BLaER1 treated with 17β-estradiol and CSF1 and Interleukin-3, amounts not matched to agents 10 nM and 100 nM (cell line): ENCODE measurements at regions not wholly inside any gene's neighbourhood (a gene's known extent, or its start where the extent isn't known, plus 50 kb on each side); places are given as distances from the start of the nearest gene placed in this dataset.
A peak's percentile ranks its signal among the peaks of the same experiment; 100 is the strongest.
"Not testable (repeated sequence)": the region's sequence is repeated elsewhere in the genome, so short reads cannot be mapped to it uniquely, and the experiment has no call there.

Source experiments
- H3K27ac ChIP-seq, 11 experiments: shearing (Covaris generic); formaldehyde crosslinking; 2 replicates each; pipeline ENCODE4 v1.8.1; 2022
- H3K27me3 ChIP-seq, 11 experiments: shearing (Covaris generic); formaldehyde crosslinking; 2 replicates each; pipeline ENCODE4 v1.8.1; 2022
- H3K36me3 ChIP-seq, 11 experiments: shearing (Covaris generic); formaldehyde crosslinking; 2 replicates each; pipeline ENCODE4 v1.8.1; 2022
- H3K4me1 ChIP-seq, 10 experiments: shearing (Covaris generic); formaldehyde crosslinking; 2 replicates each; pipeline ENCODE4 v1.8.1; 2022
- H3K4me2 ChIP-seq, 11 experiments: shearing (Covaris generic); formaldehyde crosslinking; 2 replicates each; pipeline ENCODE4 v1.8.1; 2022
- H3K4me3 ChIP-seq, 10 experiments: shearing (Covaris generic); formaldehyde crosslinking; 2 replicates each; pipeline ENCODE4 v1.8.1; 2022
- H3K9ac ChIP-seq, 11 experiments: shearing (Covaris generic); formaldehyde crosslinking; 2 replicates each; pipeline ENCODE4 v1.8.1; 2022
- H3K9me3 ChIP-seq, 11 experiments: shearing (Covaris generic); formaldehyde crosslinking; replicated peaks in 1 of 11; 2 replicates each; pipeline ENCODE4 v1.8.1; 2022
- H4K20me1 ChIP-seq, 11 experiments: shearing (Covaris generic); formaldehyde crosslinking; 2 replicates each; pipeline ENCODE4 v1.8.1; 2022
- Cebpa-rat ChIP-seq, 11 experiments: shearing (Covaris generic); IDR thresholded peaks; 2 replicates each; pipeline ENCODE4 v1.8.1; 2022

GRCh38 chr14:52131640-52132320 is 62.9 kb upstream of the NID2 start:
- H3K36me3 ChIP-seq = no peaks in the 10 kb centered on the region
- no peaks in the 10 kb centered on the region for H4K20me1 ChIP-seq
- peak overlapping the region; percentile 20 to 69 (median 45); a peak in 18 of 22 replicates for H3K4me2 ChIP-seq
- H3K9me3 ChIP-seq = peaks cover 26 to 42% (median 32%) of the 10 kb centered on the region in 11 experiments
- TF ChIP-seq Cebpa-rat (IDR thresholded peaks at IDR 0.05) = no peak
- H3K27me3 ChIP-seq = no peaks in the 10 kb centered on the region
- peaks cover 6 to 20% (median 11%) of the 10 kb centered on the region in 10 experiments; a peak in 18 of 20 replicates for H3K4me1 ChIP-seq
- H3K27ac ChIP-seq = peak overlapping the region in 1 of 11 experiments; percentile 1; a peak in 1 of 22 replicates
- H3K9ac ChIP-seq = no peak overlapping the region
- no peak overlapping the region for H3K4me3 ChIP-seq

GRCh38 chr14:52129721-52130120 is 60.9 kb upstream of the NID2 start:
- H4K20me1 ChIP-seq = no peaks in the 10 kb centered on the region
- no peaks in the 10 kb centered on the region for H3K27me3 ChIP-seq
- no peak overlapping the region for H3K4me2 ChIP-seq
- H3K27ac ChIP-seq = no peak overlapping the region
- no peaks in the 10 kb centered on the region for H3K36me3 ChIP-seq
- TF ChIP-seq Cebpa-rat (IDR thresholded peaks at IDR 0.05) = no peak
- H3K4me3 ChIP-seq = no peak overlapping the region
- no peak overlapping the region for H3K9ac ChIP-seq
- peaks cover 7 to 21% (median 14%) of the 10 kb centered on the region in 11 experiments for H3K9me3 ChIP-seq
- peaks cover 16 to 37% (median 28%) of the 10 kb centered on the region in 10 experiments for H3K4me1 ChIP-seq

- no peaks in the 10 kb centered on the region for H3K27me3 ChIP-seq
- peak overlapping the region in 10 of 11 experiments; percentile 53 to 88 (median 82); a peak in 17 of 22 replicates for H3K4me2 ChIP-seq
- peaks cover 6 to 30% (median 22%) of the 10 kb centered on the region in 11 experiments; a peak in 19 of 22 replicates for H3K9me3 ChIP-seq
- H4K20me1 ChIP-seq = no peaks in the 10 kb centered on the region
- no peak for TF ChIP-seq Cebpa-rat (IDR thresholded peaks at IDR 0.05)
- H3K4me3 ChIP-seq = no peak overlapping the region
- peak overlapping the region in 4 of 11 experiments; percentile 64 to 72 (median 68); a peak in 6 of 22 replicates for H3K27ac ChIP-seq
- no peaks in the 10 kb centered on the region for H3K36me3 ChIP-seq
- no peak overlapping the region for H3K9ac ChIP-seq
- H3K4me1 ChIP-seq = peaks cover 12 to 28% (median 22%) of the 10 kb centered on the region in 10 experiments
These were observed 57.0 kb upstream of the NID2 start for GRCh38 chr14:52125885-52126284.

GRCh38 chr14:52124791-52125684 is 56.2 kb upstream of the NID2 start:
- peak in 4 of 11 experiments; percentile 31 to 66 (median 52); a peak in 4 of 22 replicates for TF ChIP-seq Cebpa-rat (IDR thresholded peaks at IDR 0.05)
- H3K4me1 ChIP-seq = peaks cover 12 to 27% (median 22%) of the 10 kb centered on the region in 10 experiments
- no peaks in the 10 kb centered on the region for H3K36me3 ChIP-seq
- H3K9me3 ChIP-seq = peaks cover 6 to 30% (median 22%) of the 10 kb centered on the region in 11 experiments; a peak in 19 of 22 replicates
- H3K9ac ChIP-seq = peak overlapping the region in 4 of 11 experiments; percentile 14 to 61 (median 28); a peak in 5 of 22 replicates
- H4K20me1 ChIP-seq = no peaks in the 10 kb centered on the region
- H3K4me3 ChIP-seq = peak overlapping the region in 2 of 10 experiments; percentile 29 to 31; a peak in 2 of 20 replicates
- no peaks in the 10 kb centered on the region for H3K27me3 ChIP-seq
- peak overlapping the region in 9 of 11 experiments; percentile 26 to 72 (median 64); a peak in 16 of 22 replicates for H3K27ac ChIP-seq
- H3K4me2 ChIP-seq = peak overlapping the region; percentile 45 to 88 (median 81)

GRCh38 chr14:52122163-52122562 is 53.3 kb upstream of the NID2 start:
- H3K4me3 ChIP-seq, H4K20me1 ChIP-seq, H3K9ac ChIP-seq, H3K27ac ChIP-seq, H3K27me3 ChIP-seq, H3K4me2 ChIP-seq, H3K36me3 ChIP-seq: not testable (repeated sequence)
- peaks cover 6 to 24% (median 18%) of the 10 kb centered on the region in 11 experiments; a peak in 19 of 22 replicates for H3K9me3 ChIP-seq
- H3K4me1 ChIP-seq = peaks cover 12 to 27% (median 21%) of the 10 kb centered on the region in 10 experiments

- Histone ChIP-seq H4K20me1 (no peaks in the 10 kb centered on the region), H3K36me3 (no peaks in the 10 kb centered on the region), H3K4me3 (no peak overlapping the region), H3K9me3 (peaks cover 6 to 20% (median 16%) of the 10 kb centered on the region in 11 experiments; a peak in 19 of 22 replicates), H3K4me2 (no peak overlapping the region), H3K9ac (no peak overlapping the region), H3K4me1 (peaks cover 12 to 25% (median 21%) of the 10 kb centered on the region in 10 experiments), H3K27ac (no peak overlapping the region), H3K27me3 (no peaks in the 10 kb centered on the region)
- no peak for TF ChIP-seq Cebpa-rat (IDR thresholded peaks at IDR 0.05)
These were observed 52.6 kb upstream of the NID2 start for GRCh38 chr14:52121441-52121840.

GRCh38 chr14:52119030-52119429 is 50.2 kb upstream of the NID2 start:
- no peak overlapping the region for H3K27ac ChIP-seq

More at GRCh38 chr14:52119030-52119429, 50.2 kb upstream of the NID2 start:
- Histone ChIP-seq H3K4me3 (no peak overlapping the region), H3K4me1 (peaks cover 4 to 16% (median 10%) of the 10 kb centered on the region in 10 experiments; a peak in 16 of 20 replicates), H3K4me2 (no peak overlapping the region), H3K9ac (no peak overlapping the region), H4K20me1 (no peaks in the 10 kb centered on the region), H3K36me3 (no peaks in the 10 kb centered on the region), H3K27me3 (no peaks in the 10 kb centered on the region), H3K9me3 (peaks cover 6 to 21% (median 16%) of the 10 kb centered on the region in 11 experiments; a peak in 19 of 22 replicates)
- TF ChIP-seq Cebpa-rat (IDR thresholded peaks at IDR 0.05) = no peak
